WERI-Rb-1 (cell line): ENCODE measurements at regions not wholly inside any gene's neighbourhood (a gene's known extent, or its start where the extent isn't known, plus 50 kb on each side); places are given as distances from the start of the nearest gene placed in this dataset.

ENCODE experiments used
- DNase-seq: peaks from one replicate; pipeline ENCODE4 v3.0.0-alpha.2; 2020
- H3K27ac ChIP-seq: fragments of 250-450 bp; sonication (Bioruptor Pico); 2 replicates; pipeline ENCODE4 v1.5.1; 2020; ENCODE audit warnings: mild to moderate bottlenecking, moderate library complexity
- H3K27me3 ChIP-seq: fragments of 250-450 bp; sonication (Bioruptor Pico); 2 replicates; pipeline ENCODE4 v1.5.1; 2021; ENCODE audit warnings: mild to moderate bottlenecking, low read depth, moderate library complexity; ENCODE audit not compliant: insufficient read depth, severe bottlenecking
- H3K36me3 ChIP-seq: fragments of 250-450 bp; sonication (Bioruptor Pico); 2 replicates; pipeline ENCODE4 v1.5.1; 2020; ENCODE audit warnings: mild to moderate bottlenecking, moderate library complexity
- H3K4me3 ChIP-seq: 2 replicates; pipeline ENCODE4 v1.5.1; 2011; ENCODE audit warnings: low read depth, mild to moderate bottlenecking, control low read depth, low read length
- H3K9me3 ChIP-seq: fragments of 250-450 bp; sonication (Bioruptor Pico); 2 replicates; pipeline ENCODE4 v1.5.1; 2021; ENCODE audit warnings: mild to moderate bottlenecking, moderate library complexity; ENCODE audit not compliant: severe bottlenecking
- TF ChIP-seq, protein P1 (sequence below): IDR thresholded peaks from 2 replicates; pipeline ENCODE4 v1.5.1; 2011; ENCODE audit warnings: low read depth, mild to moderate bottlenecking, control low read depth, inconsistent platforms, low read length

DNA sequence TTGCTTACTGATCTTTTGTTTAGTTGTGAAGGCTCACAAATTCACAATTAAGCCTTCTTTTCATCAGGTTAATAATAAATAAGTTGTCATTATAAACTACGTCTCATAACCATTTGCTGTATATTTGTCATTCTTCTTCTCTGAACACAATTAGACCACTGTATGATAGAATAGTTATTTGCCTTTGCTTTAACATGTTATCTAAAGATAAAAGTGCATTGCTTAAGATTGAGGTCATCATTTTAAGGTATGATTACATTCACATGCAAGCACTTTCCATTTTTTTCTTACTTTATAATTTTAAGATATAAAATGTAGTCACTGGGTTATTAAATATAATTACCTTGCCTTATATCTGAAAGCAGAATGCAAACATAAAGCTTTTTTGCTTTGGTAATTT lies 80.1 kb upstream of the GLS start:
- Histone ChIP-seq H3K4me3 (no peak overlapping the region), H3K9me3 (no peaks in the 10 kb centered on the region), H3K27me3 (no peaks in the 10 kb centered on the region), H3K27ac (no peak overlapping the region), H3K36me3 (no peaks in the 10 kb centered on the region)
- no peak for DNase-seq
- TF ChIP-seq, protein P1, sequence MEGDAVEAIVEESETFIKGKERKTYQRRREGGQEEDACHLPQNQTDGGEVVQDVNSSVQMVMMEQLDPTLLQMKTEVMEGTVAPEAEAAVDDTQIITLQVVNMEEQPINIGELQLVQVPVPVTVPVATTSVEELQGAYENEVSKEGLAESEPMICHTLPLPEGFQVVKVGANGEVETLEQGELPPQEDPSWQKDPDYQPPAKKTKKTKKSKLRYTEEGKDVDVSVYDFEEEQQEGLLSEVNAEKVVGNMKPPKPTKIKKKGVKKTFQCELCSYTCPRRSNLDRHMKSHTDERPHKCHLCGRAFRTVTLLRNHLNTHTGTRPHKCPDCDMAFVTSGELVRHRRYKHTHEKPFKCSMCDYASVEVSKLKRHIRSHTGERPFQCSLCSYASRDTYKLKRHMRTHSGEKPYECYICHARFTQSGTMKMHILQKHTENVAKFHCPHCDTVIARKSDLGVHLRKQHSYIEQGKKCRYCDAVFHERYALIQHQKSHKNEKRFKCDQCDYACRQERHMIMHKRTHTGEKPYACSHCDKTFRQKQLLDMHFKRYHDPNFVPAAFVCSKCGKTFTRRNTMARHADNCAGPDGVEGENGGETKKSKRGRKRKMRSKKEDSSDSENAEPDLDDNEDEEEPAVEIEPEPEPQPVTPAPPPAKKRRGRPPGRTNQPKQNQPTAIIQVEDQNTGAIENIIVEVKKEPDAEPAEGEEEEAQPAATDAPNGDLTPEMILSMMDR, result no peak

DNA sequence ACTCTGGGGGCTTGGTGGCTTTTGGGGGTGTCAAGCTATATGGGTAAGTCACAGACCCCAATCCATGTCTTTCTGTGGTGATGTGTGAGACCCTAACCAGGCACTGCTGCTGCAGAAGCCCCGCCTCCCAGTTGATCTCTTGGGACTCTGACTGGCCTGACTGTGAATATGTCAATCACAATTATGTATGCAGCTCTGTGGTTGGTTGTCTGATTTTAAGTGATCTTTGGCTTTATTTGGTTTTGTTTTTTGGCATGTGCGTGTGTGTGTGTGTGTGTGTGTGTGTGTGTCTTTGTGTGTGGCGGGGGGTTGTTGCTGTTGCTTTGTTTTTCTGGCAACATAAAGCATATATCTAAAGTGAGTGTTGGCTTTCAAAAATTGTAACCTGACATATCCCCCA lies 78.5 kb upstream of the GLS start:
- DNase-seq, result no peak
- H3K4me3 ChIP-seq, result no peak overlapping the region
- H3K27ac ChIP-seq, result no peak overlapping the region
- H3K27me3 ChIP-seq, result no peaks in the 10 kb centered on the region
- no peaks in the 10 kb centered on the region for H3K36me3 ChIP-seq
- TF ChIP-seq, protein P1, result no peak
- no peaks in the 10 kb centered on the region for H3K9me3 ChIP-seq

DNA sequence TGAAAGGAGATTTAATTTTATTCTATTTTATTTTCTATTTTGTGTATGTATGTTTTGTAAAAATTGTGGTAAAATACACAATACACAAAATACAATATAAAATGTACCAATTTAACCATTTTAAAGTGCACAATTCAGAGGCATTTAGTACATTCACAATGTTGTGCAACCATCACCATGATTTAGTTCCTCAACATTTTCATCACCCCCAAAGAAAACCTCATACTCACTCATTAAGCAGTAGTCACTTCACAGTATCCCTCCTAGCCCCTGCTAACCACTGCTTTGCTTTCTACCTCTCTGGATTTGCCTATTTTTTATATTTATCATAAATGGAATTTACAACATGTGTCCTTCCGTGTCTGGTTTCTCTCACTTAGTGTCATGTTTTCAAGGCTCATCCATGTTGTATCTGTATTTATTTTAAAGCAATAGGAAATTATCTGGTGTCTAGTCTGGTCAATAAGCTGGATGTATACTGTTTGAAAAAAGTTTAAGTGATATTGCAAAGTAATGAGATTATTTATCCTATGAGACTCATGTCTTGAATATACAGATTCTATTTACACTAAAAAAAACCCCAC lies 77.9 kb upstream of the GLS start:
- TF ChIP-seq, protein P1, result no peak
- H3K4me3 ChIP-seq, result no peak overlapping the region
- no peak for DNase-seq
- H3K27ac ChIP-seq, result no peak overlapping the region
- H3K27me3 ChIP-seq, result no peaks in the 10 kb centered on the region
- H3K9me3 ChIP-seq, result no peaks in the 10 kb centered on the region
- no peaks in the 10 kb centered on the region for H3K36me3 ChIP-seq

DNA sequence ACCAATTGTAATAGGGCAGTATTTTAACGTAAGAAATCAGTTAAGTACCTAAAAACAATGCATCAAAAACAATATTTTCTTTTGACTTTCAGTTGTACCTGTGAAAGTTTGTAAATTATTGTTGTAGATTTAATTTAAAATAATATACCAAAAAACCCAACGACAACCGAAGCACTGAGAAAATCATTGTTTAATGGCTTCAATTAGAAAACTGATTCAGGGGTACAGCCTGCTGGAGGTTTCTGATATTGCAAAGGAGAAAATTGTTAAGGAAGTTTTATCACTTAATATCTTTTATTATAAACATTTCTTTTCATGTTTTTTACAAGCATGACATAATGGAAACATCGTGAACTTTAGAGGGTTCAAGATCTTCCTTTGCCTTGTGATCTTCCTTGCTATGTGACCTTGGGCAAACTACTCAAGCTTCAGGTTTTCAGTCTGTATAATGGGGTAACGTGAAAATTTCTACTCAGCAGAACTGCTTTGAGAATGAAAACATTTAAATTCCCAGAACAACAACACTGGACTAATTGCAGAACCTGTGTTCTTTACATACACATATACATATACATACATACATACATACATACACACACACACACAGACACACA lies 76.3 kb upstream of the GLS start:
- TF ChIP-seq, protein P1, result no peak
- H3K27me3 ChIP-seq, result no peaks in the 10 kb centered on the region
- no peaks in the 10 kb centered on the region for H3K36me3 ChIP-seq
- no peak overlapping the region for H3K27ac ChIP-seq
- no peaks in the 10 kb centered on the region for H3K9me3 ChIP-seq
- no peak overlapping the region for H3K4me3 ChIP-seq
- DNase-seq, result no peak

DNA sequence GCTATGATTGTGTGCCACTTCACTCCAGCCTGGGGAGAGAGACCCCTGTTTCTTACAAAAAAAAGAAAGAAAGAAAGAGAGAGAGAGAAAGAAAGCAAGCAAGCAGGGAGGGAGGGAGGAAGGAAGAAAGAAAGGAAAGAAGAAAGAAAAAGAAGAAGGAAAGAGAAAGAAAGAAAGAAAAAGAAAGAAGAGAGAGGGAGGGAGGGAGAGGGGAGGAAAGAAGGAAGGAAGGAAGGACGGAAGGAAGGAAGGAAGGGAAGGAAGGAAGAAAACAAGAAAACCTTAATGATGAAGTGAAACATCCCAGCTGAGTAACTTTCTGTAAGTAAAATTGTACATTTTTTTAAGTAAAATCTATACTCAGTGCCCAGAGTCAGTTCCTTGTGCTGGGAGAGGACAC lies 75.5 kb upstream of the GLS start:
- Histone ChIP-seq H3K27ac (no peak overlapping the region), H3K9me3 (no peaks in the 10 kb centered on the region), H3K27me3 (no peaks in the 10 kb centered on the region), H3K36me3 (no peaks in the 10 kb centered on the region), H3K4me3 (no peak overlapping the region)
- no peak for DNase-seq
- TF ChIP-seq, protein P1, result no peak

DNA sequence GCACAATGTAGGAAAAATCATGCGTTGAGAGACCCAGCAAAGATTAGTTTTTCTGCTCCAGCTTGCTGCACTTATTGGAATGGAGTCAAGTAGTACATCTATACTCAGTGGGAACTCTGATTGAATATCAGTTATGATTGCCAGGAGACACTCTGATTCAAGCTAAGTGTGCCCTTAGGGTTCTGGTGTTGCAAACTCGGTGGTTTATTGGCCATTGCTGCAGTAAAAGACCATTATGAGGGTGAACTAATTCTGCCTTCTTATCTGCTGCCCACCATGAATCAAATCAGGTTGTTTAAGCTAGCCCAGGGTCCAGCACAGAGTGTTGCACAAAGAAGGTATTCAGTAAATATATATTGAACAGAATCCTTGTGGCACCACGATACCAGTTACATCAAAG lies 74.8 kb upstream of the GLS start:
- no peak for DNase-seq
- H3K27me3 ChIP-seq, result no peaks in the 10 kb centered on the region
- H3K36me3 ChIP-seq, result no peaks in the 10 kb centered on the region
- no peaks in the 10 kb centered on the region for H3K9me3 ChIP-seq
- H3K4me3 ChIP-seq, result no peak overlapping the region
- no peak overlapping the region for H3K27ac ChIP-seq
- TF ChIP-seq, protein P1, result no peak
